Neural progenitor cell (in vitro differentiated cells): ENCODE measurements at regions not wholly inside any gene's neighbourhood (a gene's known extent, or its start where the extent isn't known, plus 50 kb on each side); places are given as distances from the start of the nearest gene placed in this dataset.

ENCODE experiments used
- CTCF ChIP-seq: fragments of 200-600 bp; sonication (generic); IDR thresholded peaks from 2 replicates; pipeline ENCODE4 v1.5.1; 2017; ENCODE audit warnings: antibody characterized with exemption, mild to moderate bottlenecking
- EZH2 ChIP-seq: fragments of 200-600 bp; sonication (generic); IDR thresholded peaks from 2 replicates; pipeline ENCODE4 v1.6.1; 2017; ENCODE audit warnings: antibody characterized with exemption, mild to moderate bottlenecking, moderate library complexity
- EZH2phosphoT487 ChIP-seq: fragments of 200-600 bp; sonication (generic); IDR thresholded peaks from 2 replicates; pipeline ENCODE4 v1.6.1; 2017; ENCODE audit warnings: antibody characterized with exemption

- no peak for TF ChIP-seq EZH2
- TF ChIP-seq CTCF = no peak
- TF ChIP-seq EZH2phosphoT487 = no peak
Measured at GRCh38 chr12:69046920-69047319, 113.9 kb upstream of the CPM start.
